ENCODE measurements at regions not wholly inside any gene's neighbourhood (a gene's known extent, or its start where the extent isn't known, plus 50 kb on each side); places are given as distances from the start of the nearest gene placed in this dataset.
A peak's percentile ranks its signal among the peaks of the same experiment; 100 is the strongest.

GRCh38 chr4:20532116-20532790 is 168.0 kb upstream of the PACRGL start:
- no peaks in the 10 kb centered on the region for H3K27me3 ChIP-seq
- DNase-seq: no peak
- H3K27ac ChIP-seq: no peak overlapping the region
- TF ChIP-seq CTCF (IDR thresholded peaks at IDR 0.05) (no peak), POLR2A (IDR thresholded peaks at IDR 0.05) (no peak)
- intact Hi-C loops (cut with DNase I): no loop called here
- no peak overlapping the region for H3K4me3 ChIP-seq
- no peaks in the 10 kb centered on the region for H3K4me1 ChIP-seq
- H3K36me3 ChIP-seq: peaks cover 0 to 4% (median 0%) of the 10 kb centered on the region in 3 donors
- WGBS, 2 donors: 88 to 93% methylated on average over 3 of the region's 3 CpGs
- H3K9me3 ChIP-seq: no peaks in the 10 kb centered on the region

- Histone ChIP-seq H3K27ac (no peak overlapping the region), H3K4me1 (no peaks in the 10 kb centered on the region), H3K27me3 (no peaks in the 10 kb centered on the region), H3K9me3 (no peaks in the 10 kb centered on the region), H3K4me3 (no peak overlapping the region), H3K36me3 (peaks cover 0 to 4% (median 0%) of the 10 kb centered on the region in 3 donors)
- TF ChIP-seq CTCF (IDR thresholded peaks at IDR 0.05) (no peak), POLR2A (IDR thresholded peaks at IDR 0.05) (no peak)
- 80 to 92% methylated on average over 5 of the region's 5 CpGs for WGBS, 2 donors
- no peak for DNase-seq
- intact Hi-C loops (cut with DNase I): no loop called here
These were observed 167.1 kb upstream of the PACRGL start for GRCh38 chr4:20532871-20533870.

- DNase-seq: no peak
- Histone ChIP-seq H3K27ac (no peak overlapping the region), H3K36me3 (no peaks in the 10 kb centered on the region), H3K27me3 (no peaks in the 10 kb centered on the region), H3K4me1 (no peaks in the 10 kb centered on the region), H3K4me3 (no peak overlapping the region), H3K9me3 (no peaks in the 10 kb centered on the region)
- intact Hi-C loops (cut with DNase I): no loop called here
- TF ChIP-seq POLR2A (IDR thresholded peaks at IDR 0.05): no peak
- TF ChIP-seq CTCF (IDR thresholded peaks at IDR 0.05): no peak
- WGBS, 2 donors: 41 to 56% methylated on average over 5 of the region's 5 CpGs
These were observed 161.4 kb upstream of the PACRGL start for GRCh38 chr4:20538905-20539304.

GRCh38 chr4:20543131-20543530 is 157.1 kb upstream of the PACRGL start:
- no peaks in the 10 kb centered on the region for H3K27me3 ChIP-seq
- no peaks in the 10 kb centered on the region for H3K36me3 ChIP-seq
- H3K4me3 ChIP-seq: no peak overlapping the region
- no peak for DNase-seq
- intact Hi-C loops (cut with DNase I): no loop called here
- no peak overlapping the region for H3K27ac ChIP-seq
- WGBS, 2 donors: 56 to 64% methylated on average over 2 of the region's 2 CpGs
- TF ChIP-seq CTCF (IDR thresholded peaks at IDR 0.05): no peak
- TF ChIP-seq POLR2A (IDR thresholded peaks at IDR 0.05): no peak
- H3K9me3 ChIP-seq: no peaks in the 10 kb centered on the region
- H3K4me1 ChIP-seq: no peaks in the 10 kb centered on the region

- WGBS, 2 donors: 18 to 30% methylated on average over 3 of the region's 3 CpGs
- TF ChIP-seq POLR2A (IDR thresholded peaks at IDR 0.05): no peak
- TF ChIP-seq CTCF (IDR thresholded peaks at IDR 0.05): peak in 4 of 6 experiments; percentile 37 to 49 (median 40)
- DNase-seq: no peak
- H3K27me3 ChIP-seq: no peaks in the 10 kb centered on the region
- H3K36me3 ChIP-seq: no peaks in the 10 kb centered on the region
- no peaks in the 10 kb centered on the region for H3K4me1 ChIP-seq
- intact Hi-C loops (cut with DNase I): no loop called here
- no peak overlapping the region for H3K27ac ChIP-seq
- H3K9me3 ChIP-seq: no peaks in the 10 kb centered on the region
- no peak overlapping the region for H3K4me3 ChIP-seq
These were observed 155.6 kb upstream of the PACRGL start for GRCh38 chr4:20544645-20545044.
